HepG2 (cell line): ENCODE measurements at regions not wholly inside any gene's neighbourhood (a gene's known extent, or its start where the extent isn't known, plus 50 kb on each side); places are given as distances from the start of the nearest gene placed in this dataset.
A peak's percentile ranks its signal among the peaks of the same experiment; 100 is the strongest.

Source experiments
- ARID2 ChIP-seq: sonication (generic); formaldehyde crosslinking; IDR thresholded peaks from 2 replicates; pipeline ENCODE4 v1.8.1; 2022; ENCODE audit warnings: mild to moderate bottlenecking, missing genetic modification reagents, borderline replicate concordance
- ATAD3A ChIP-seq: sonication (generic); formaldehyde crosslinking; IDR thresholded peaks from 2 replicates; pipeline ENCODE4 v1.4.0; 2020; ENCODE audit warnings: missing genetic modification reagents
- HMG20A ChIP-seq: IDR thresholded peaks from 2 replicates; pipeline ENCODE4 v1.6.1; 2016; ENCODE audit warnings: borderline replicate concordance
- HMG20B ChIP-seq: conservative IDR thresholded peaks from 2 replicates; pipeline ENCODE4 v1.6.1; 2016; ENCODE audit warnings: missing genetic modification reagents, missing compliant biosample characterization
- IKZF4 ChIP-seq: sonication (generic); formaldehyde crosslinking; IDR thresholded peaks from 2 replicates; pipeline ENCODE4 v1.5.1; 2020; ENCODE audit warnings: borderline replicate concordance, mild to moderate bottlenecking, low read depth, missing genetic modification reagents; ENCODE audit errors: not compliant biosample characterization
- LRRFIP1 ChIP-seq: sonication (generic); formaldehyde crosslinking; conservative IDR thresholded peaks from 2 replicates; pipeline ENCODE4 v1.4.0; 2020; ENCODE audit warnings: missing genetic modification reagents
- NFKBIZ ChIP-seq: IDR thresholded peaks from 2 replicates; pipeline ENCODE4 v1.6.1; 2018; ENCODE audit warnings: missing genetic modification reagents, missing compliant biosample characterization
- RARA ChIP-seq: IDR thresholded peaks from 2 replicates; pipeline ENCODE4 v1.6.1; 2016; ENCODE audit warnings: missing genetic modification reagents, missing compliant biosample characterization
- REXO4 ChIP-seq: sonication (generic); formaldehyde crosslinking; IDR thresholded peaks from 2 replicates; pipeline ENCODE4 v1.8.0; 2022; ENCODE audit warnings: missing genetic modification reagents, mild to moderate bottlenecking, borderline replicate concordance
- SAP130 ChIP-seq: IDR thresholded peaks from 2 replicates; pipeline ENCODE4 v1.6.1; 2016; ENCODE audit warnings: low read depth
- SOX6 ChIP-seq, 2 experiments: fragments of 450-650 bp in 1 of 2; sonication (generic) in 1 of 2; formaldehyde crosslinking in 1 of 2; IDR thresholded peaks; 2 replicates each; pipeline versions ENCODE4 v1.4.0 to v1.6.1; 2017 to 2020; ENCODE audit warnings: antibody characterized with exemption in 1 of 2, mild to moderate bottlenecking in 1 of 2, missing genetic modification reagents in 1 of 2
- SP1 ChIP-seq, 2 experiments: fragments of 450-650 bp in 1 of 2; sonication (generic) in 1 of 2; formaldehyde crosslinking in 1 of 2; IDR thresholded peaks; 2 replicates each; pipeline versions ENCODE4 v1.4.0 to v1.6.1; 2016 to 2020; ENCODE audit warnings: missing genetic modification reagents in 1 of 2
- SSRP1 ChIP-seq: IDR thresholded peaks from 2 replicates; pipeline ENCODE4 v1.6.1; 2016; ENCODE audit warnings: control low read depth
- TBX3 ChIP-seq: fragments of 450-650 bp; IDR thresholded peaks from 2 replicates; pipeline ENCODE4 v1.6.1; 2017; ENCODE audit warnings: antibody characterized with exemption, mild to moderate bottlenecking, inconsistent platforms, borderline replicate concordance
- ZNF333 ChIP-seq: sonication (generic); formaldehyde crosslinking; IDR thresholded peaks from 2 replicates; pipeline ENCODE4 v1.4.0; 2020; ENCODE audit warnings: mild to moderate bottlenecking, missing genetic modification reagents, borderline replicate concordance
- ZNF670 ChIP-seq: sonication (generic); formaldehyde crosslinking; IDR thresholded peaks from 2 replicates; pipeline ENCODE4 v1.8.0; 2022; ENCODE audit warnings: mild to moderate bottlenecking, missing genetic modification reagents, borderline replicate concordance
- ZNF816 ChIP-seq: sonication (generic); formaldehyde crosslinking; IDR thresholded peaks from 2 replicates; pipeline ENCODE4 v1.8.0; 2022; ENCODE audit warnings: missing genetic modification reagents, mild to moderate bottlenecking, borderline replicate concordance
- ZSCAN30 ChIP-seq: sonication (generic); formaldehyde crosslinking; IDR thresholded peaks from 2 replicates; pipeline ENCODE4 v1.5.0; 2020; ENCODE audit warnings: mild to moderate bottlenecking, missing genetic modification reagents
- TF ChIP-seq, protein P1 (sequence below): sonication (generic); formaldehyde crosslinking; IDR thresholded peaks from 2 replicates; pipeline ENCODE4 v1.8.1; 2023; ENCODE audit warnings: mild to moderate bottlenecking, missing genetic modification reagents, borderline replicate concordance
- TF ChIP-seq, protein P2 (sequence below): sonication (generic); formaldehyde crosslinking; IDR thresholded peaks from 2 replicates; pipeline ENCODE4 v1.5.0; 2020; ENCODE audit warnings: mild to moderate bottlenecking, missing genetic modification reagents
- TF ChIP-seq, protein P3 (sequence below): sonication (generic); formaldehyde crosslinking; IDR thresholded peaks from 2 replicates; pipeline ENCODE4 v1.9.0; 2021; ENCODE audit warnings: missing genetic modification reagents, borderline replicate concordance
- TF ChIP-seq, protein P4 (sequence below), 2 experiments: fragments of 450-650 bp in 1 of 2; sonication (generic) in 1 of 2; formaldehyde crosslinking; IDR thresholded peaks; 2 replicates each; pipeline versions ENCODE4 v1.5.0 to v1.8.0; 2020 to 2022; ENCODE audit warnings: mild to moderate bottlenecking in 1 of 2, missing genetic modification reagents in 1 of 2

- TF ChIP-seq, protein P1, sequence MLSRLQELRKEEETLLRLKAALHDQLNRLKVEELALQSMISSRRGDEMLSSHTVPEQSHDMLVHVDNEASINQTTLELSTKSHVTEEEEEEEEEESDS: no peak
- TF ChIP-seq IKZF4 (CRISPR knock-in tag) (no peak), SSRP1 (CRISPR knock-in tag) (no peak), ZNF670 (CRISPR knock-in tag) (no peak), REXO4 (CRISPR knock-in tag) (no peak), ATAD3A (CRISPR knock-in tag) (no peak), HMG20B (no peak), SOX6 (IDR thresholded peaks at IDR 0.05) (no peak), SOX6 (CRISPR knock-in tag; IDR thresholded peaks at IDR 0.05) (peak; percentile 48; the same call in 1 of the 2 replicates), NFKBIZ (CRISPR knock-in tag) (no peak), HMG20A (CRISPR knock-in tag) (0 out of 2 replicates have a peak, but pooled peaks have one; percentile 22), RARA (no peak), TBX3 (no peak), ARID2 (CRISPR knock-in tag) (no peak), ZSCAN30 (CRISPR knock-in tag) (no peak), LRRFIP1 (CRISPR knock-in tag) (no peak), SP1 (IDR thresholded peaks at IDR 0.05) (no peak), SP1 (CRISPR knock-in tag; IDR thresholded peaks at IDR 0.05) (no peak), ZNF816 (no peak), SAP130 (no peak), ZNF333 (no peak)
- TF ChIP-seq, protein P2, sequence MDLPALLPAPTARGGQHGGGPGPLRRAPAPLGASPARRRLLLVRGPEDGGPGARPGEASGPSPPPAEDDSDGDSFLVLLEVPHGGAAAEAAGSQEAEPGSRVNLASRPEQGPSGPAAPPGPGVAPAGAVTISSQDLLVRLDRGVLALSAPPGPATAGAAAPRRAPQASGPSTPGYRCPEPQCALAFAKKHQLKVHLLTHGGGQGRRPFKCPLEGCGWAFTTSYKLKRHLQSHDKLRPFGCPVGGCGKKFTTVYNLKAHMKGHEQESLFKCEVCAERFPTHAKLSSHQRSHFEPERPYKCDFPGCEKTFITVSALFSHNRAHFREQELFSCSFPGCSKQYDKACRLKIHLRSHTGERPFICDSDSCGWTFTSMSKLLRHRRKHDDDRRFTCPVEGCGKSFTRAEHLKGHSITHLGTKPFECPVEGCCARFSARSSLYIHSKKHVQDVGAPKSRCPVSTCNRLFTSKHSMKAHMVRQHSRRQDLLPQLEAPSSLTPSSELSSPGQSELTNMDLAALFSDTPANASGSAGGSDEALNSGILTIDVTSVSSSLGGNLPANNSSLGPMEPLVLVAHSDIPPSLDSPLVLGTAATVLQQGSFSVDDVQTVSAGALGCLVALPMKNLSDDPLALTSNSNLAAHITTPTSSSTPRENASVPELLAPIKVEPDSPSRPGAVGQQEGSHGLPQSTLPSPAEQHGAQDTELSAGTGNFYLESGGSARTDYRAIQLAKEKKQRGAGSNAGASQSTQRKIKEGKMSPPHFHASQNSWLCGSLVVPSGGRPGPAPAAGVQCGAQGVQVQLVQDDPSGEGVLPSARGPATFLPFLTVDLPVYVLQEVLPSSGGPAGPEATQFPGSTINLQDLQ (CRISPR knock-in tag): no peak
- TF ChIP-seq, protein P3, sequence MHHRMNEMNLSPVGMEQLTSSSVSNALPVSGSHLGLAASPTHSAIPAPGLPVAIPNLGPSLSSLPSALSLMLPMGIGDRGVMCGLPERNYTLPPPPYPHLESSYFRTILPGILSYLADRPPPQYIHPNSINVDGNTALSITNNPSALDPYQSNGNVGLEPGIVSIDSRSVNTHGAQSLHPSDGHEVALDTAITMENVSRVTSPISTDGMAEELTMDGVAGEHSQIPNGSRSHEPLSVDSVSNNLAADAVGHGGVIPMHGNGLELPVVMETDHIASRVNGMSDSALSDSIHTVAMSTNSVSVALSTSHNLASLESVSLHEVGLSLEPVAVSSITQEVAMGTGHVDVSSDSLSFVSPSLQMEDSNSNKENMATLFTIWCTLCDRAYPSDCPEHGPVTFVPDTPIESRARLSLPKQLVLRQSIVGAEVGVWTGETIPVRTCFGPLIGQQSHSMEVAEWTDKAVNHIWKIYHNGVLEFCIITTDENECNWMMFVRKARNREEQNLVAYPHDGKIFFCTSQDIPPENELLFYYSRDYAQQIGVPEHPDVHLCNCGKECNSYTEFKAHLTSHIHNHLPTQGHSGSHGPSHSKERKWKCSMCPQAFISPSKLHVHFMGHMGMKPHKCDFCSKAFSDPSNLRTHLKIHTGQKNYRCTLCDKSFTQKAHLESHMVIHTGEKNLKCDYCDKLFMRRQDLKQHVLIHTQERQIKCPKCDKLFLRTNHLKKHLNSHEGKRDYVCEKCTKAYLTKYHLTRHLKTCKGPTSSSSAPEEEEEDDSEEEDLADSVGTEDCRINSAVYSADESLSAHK (CRISPR knock-in tag): no peak
- TF ChIP-seq, protein P4, sequence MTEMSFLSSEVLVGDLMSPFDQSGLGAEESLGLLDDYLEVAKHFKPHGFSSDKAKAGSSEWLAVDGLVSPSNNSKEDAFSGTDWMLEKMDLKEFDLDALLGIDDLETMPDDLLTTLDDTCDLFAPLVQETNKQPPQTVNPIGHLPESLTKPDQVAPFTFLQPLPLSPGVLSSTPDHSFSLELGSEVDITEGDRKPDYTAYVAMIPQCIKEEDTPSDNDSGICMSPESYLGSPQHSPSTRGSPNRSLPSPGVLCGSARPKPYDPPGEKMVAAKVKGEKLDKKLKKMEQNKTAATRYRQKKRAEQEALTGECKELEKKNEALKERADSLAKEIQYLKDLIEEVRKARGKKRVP (CRISPR knock-in tag; IDR thresholded peaks at IDR 0.05): no peak
Observed at GRCh38 chr15:53384417-53384816, 375.0 kb downstream of the WDR72 start (continued).
